ENCODE measurements at regions not wholly inside any gene's neighbourhood (a gene's known extent, or its start where the extent isn't known, plus 50 kb on each side); places are given as distances from the start of the nearest gene placed in this dataset.

GRCh38 chr2:14927021-14927564 lies 294.6 kb downstream of the LRATD1 start:
- TF ChIP-seq CEBPB (IDR thresholded peaks at IDR 0.05), result no peak
- no peak for TF ChIP-seq FOXM1 (IDR thresholded peaks at IDR 0.05; ENCODE audit: borderline replicate concordance, low read depth)
- no peak for TF ChIP-seq ZBTB7A (IDR thresholded peaks at IDR 0.05; ENCODE audit: low read depth)
- no peak for TF ChIP-seq EP300 (IDR thresholded peaks at IDR 0.05; ENCODE audit: borderline replicate concordance)
- no peak for TF ChIP-seq TAF1 (IDR thresholded peaks at IDR 0.05; ENCODE audit: low read depth)
- no peak for TF ChIP-seq RAD21 (IDR thresholded peaks at IDR 0.05; ENCODE audit: low read depth)
- no peak for TF ChIP-seq EGR1 (IDR thresholded peaks at IDR 0.05)
